Panc1 (cell line): ENCODE measurements at regions not wholly inside any gene's neighbourhood (a gene's known extent, or its start where the extent isn't known, plus 50 kb on each side); places are given as distances from the start of the nearest gene placed in this dataset.

Experiments
- ATAC-seq: fragments of 200-7000 bp; cut with Tn5 transposase; 2 replicates; pipeline ENCODE4 v1.9.1; 2020; ENCODE audit warnings: mild to moderate bottlenecking, moderate library complexity
- BruUV-seq: library from RNA; stranded (reverse); fragments of 400-500 nt; replicated peaks from 2 replicates; lab custom pipeline; 2021; lab: Mats Ljungman, UMichigan
- CTCF ChIA-PET: fragments of 300-600 bp; sonication (Branson Sonifier 250); formaldehyde crosslinking; loops from one replicate; lab custom pipeline; 2022; ENCODE audit warnings: antibody characterized with exemption; lab: Charles Lee
- POLR2A ChIA-PET: fragments of 300-600 bp; sonication (Branson Sonifier 250); formaldehyde crosslinking; loops from one replicate; lab custom pipeline; 2022; ENCODE audit warnings: antibody characterized with exemption; lab: Charles Lee
- DNase-seq: peaks from one replicate; pipeline ENCODE4 v3.0.0-alpha.2; 2010; ENCODE audit warnings: low read depth, low spot score
- H3K27ac ChIP-seq: 2 replicates; pipeline ENCODE4 v1.5.1; 2011; ENCODE audit warnings: mild to moderate bottlenecking, low read length, inconsistent platforms
- H3K27me3 ChIP-seq: fragments of 200-500 bp; sonication (Bioruptor generic); 2 replicates; pipeline ENCODE4 v1.6.0; 2014; ENCODE audit warnings: low read length, inconsistent platforms; ENCODE audit not compliant: control insufficient read depth, insufficient read depth
- H3K36me3 ChIP-seq: fragments of 200-500 bp; sonication (Bioruptor generic); 2 replicates; pipeline ENCODE4 v1.5.1; 2014; ENCODE audit warnings: inconsistent platforms, mild to moderate bottlenecking, low read length, moderate library complexity; ENCODE audit not compliant: control insufficient read depth, insufficient read depth
- H3K4me1 ChIP-seq: 2 replicates; pipeline ENCODE4 v1.5.1; 2011; ENCODE audit warnings: inconsistent platforms, mild to moderate bottlenecking, low read length, moderate library complexity; ENCODE audit not compliant: control insufficient read depth, insufficient read depth
- H3K4me3 ChIP-seq, 2 experiments: 2 replicates each; pipeline ENCODE4 v1.5.1; 2011 to 2012; ENCODE audit warnings: low read depth in 2 of 2, low read length in 2 of 2, mild to moderate bottlenecking in 2 of 2, inconsistent platforms in 1 of 2, moderate library complexity in 1 of 2
- H3K9me3 ChIP-seq: fragments of 200-500 bp; sonication (Bioruptor generic); 2 replicates; pipeline ENCODE4 v1.5.1; 2014; ENCODE audit warnings: low read depth, mild to moderate bottlenecking, inconsistent platforms, low read length, moderate library complexity; ENCODE audit not compliant: control insufficient read depth, insufficient read depth
- CTCF ChIP-seq: fragments of 450-650 bp; IDR thresholded peaks from 2 replicates; pipeline ENCODE4 v1.5.1; 2017; ENCODE audit warnings: mild to moderate bottlenecking
- POLR2AphosphoS5 ChIP-seq: IDR thresholded peaks from 2 replicates; pipeline ENCODE4 v1.6.1; 2012; ENCODE audit warnings: mild to moderate bottlenecking, low read depth, low read length, moderate library complexity
- REST ChIP-seq, 2 experiments: IDR thresholded peaks; 2 replicates each; pipeline ENCODE4 v1.6.1; 2011 to 2012; ENCODE audit warnings: low read depth in 2 of 2, control low read depth in 1 of 2, low read length in 1 of 2, mild to moderate bottlenecking in 1 of 2, moderate library complexity in 1 of 2; ENCODE audit not compliant: insufficient read depth in 1 of 2
- SIN3A ChIP-seq: IDR thresholded peaks from 2 replicates; pipeline ENCODE4 v1.6.1; 2012; ENCODE audit warnings: low read depth, mild to moderate bottlenecking, low read length, moderate library complexity, borderline replicate concordance; ENCODE audit not compliant: insufficient read depth
- TCF7L2 ChIP-seq: IDR thresholded peaks from 2 replicates; pipeline ENCODE4 v1.6.1; 2011; ENCODE audit warnings: mild to moderate bottlenecking, low read depth, low read length, inconsistent platforms
- in situ Hi-C: cut with HindIII; loops from 2 replicates; pipeline ENCODE4 v1.10.0; 2016; ENCODE audit warnings: low sequenced_read_pairs, low pct_unique_long_range_greater_than_20kb
- intact Hi-C: fragments of 100-400 bp; cut with micrococcal nuclease; formaldehyde crosslinking; loops from one replicate; pipeline ENCODE4 v1.10.0; 2022; ENCODE audit not compliant: unreplicated experiment

- intact Hi-C loops = no loop called here
- CTCF ChIA-PET = no interaction called here
- ATAC-seq = no peak
- no peaks in the 10 kb centered on the region for H3K27me3 ChIP-seq
- no peak overlapping the region for H3K27ac ChIP-seq
- no peak overlapping the region for H3K4me3 ChIP-seq
- H3K4me1 ChIP-seq = no peaks in the 10 kb centered on the region
- TF ChIP-seq REST (IDR thresholded peaks at IDR 0.05; ENCODE audit: insufficient read depth in 1 of 2, low read depth in 2 of 2, low read length in 1 of 2) (no peak), CTCF (no peak), SIN3A (no peak), TCF7L2 (no peak), POLR2AphosphoS5 (no peak)
- no peaks in the 10 kb centered on the region for H3K36me3 ChIP-seq
- no TSS peak for BruUV-seq
- H3K9me3 ChIP-seq = no peaks in the 10 kb centered on the region
- in situ Hi-C loops = no loop called here
- POLR2A ChIA-PET = no interaction called here
- DNase-seq = no peak
Measured at GRCh38 chr13:106238690-106239089, 296.8 kb downstream of the EFNB2 start.

GRCh38 chr13:106234636-106235035 lies 300.8 kb downstream of the EFNB2 start:
- Histone ChIP-seq H3K4me1 (no peaks in the 10 kb centered on the region), H3K36me3 (no peaks in the 10 kb centered on the region), H3K9me3 (no peaks in the 10 kb centered on the region), H3K27ac (no peak overlapping the region), H3K27me3 (no peaks in the 10 kb centered on the region), H3K4me3 (no peak overlapping the region)
- BruUV-seq = no TSS peak
- intact Hi-C loops (no loop called here), in situ Hi-C loops (no loop called here)
- ChIA-PET CTCF (no interaction called here), POLR2A (no interaction called here)
- ATAC-seq = no peak
- TF ChIP-seq TCF7L2 = no peak
- TF ChIP-seq POLR2AphosphoS5 = no peak
- no peak for TF ChIP-seq CTCF
- no peak for TF ChIP-seq REST (IDR thresholded peaks at IDR 0.05; ENCODE audit: insufficient read depth in 1 of 2, low read depth in 2 of 2, low read length in 1 of 2)
- no peak for TF ChIP-seq SIN3A
- no peak for DNase-seq
